Common myeloid progenitor, CD34-positive (primary cell): ENCODE measurements at regions not wholly inside any gene's neighbourhood (a gene's known extent, or its start where the extent isn't known, plus 50 kb on each side); places are given as distances from the start of the nearest gene placed in this dataset.

ENCODE experiments used
- CTCF ChIA-PET: fragments of 350-600 bp; sonication (Branson Sonifier 250); formaldehyde crosslinking; loops from one replicate; lab custom pipeline; 2021; ENCODE audit warnings: antibody characterized with exemption; lab: Charles Lee
- POLR2A ChIA-PET: fragments of 350-600 bp; sonication (Branson Sonifier 250); formaldehyde crosslinking; loops from one replicate; lab custom pipeline; 2021; ENCODE audit warnings: antibody characterized with exemption; lab: Charles Lee
- DNase-seq, 3 donors: peaks; one replicate each; pipeline versions ENCODE4 v3.0.0 to v3.0.0-alpha.2; 2013
- H3K27ac ChIP-seq, 2 experiments: 1 replicate in 1 of 2; 2 replicates in 1 of 2; pipeline ENCODE4 v1.7.0; 2013; ENCODE audit warnings: inconsistent platforms in 2 of 2, low read length in 2 of 2, mild to moderate bottlenecking in 2 of 2, low read depth in 1 of 2, moderate library complexity in 1 of 2; ENCODE audit not compliant: severe bottlenecking in 2 of 2, insufficient read depth in 1 of 2, poor library complexity in 1 of 2
- H3K27me3 ChIP-seq, 5 experiments: replicated peaks in 2 of 5; 1 replicate in 3 of 5; 2 replicates in 2 of 5; pipeline versions ENCODE4 v1.6.1 to v1.7.0; 2013; ENCODE audit warnings: low read length in 4 of 5, mild to moderate bottlenecking in 2 of 5, moderate library complexity in 2 of 5, inconsistent platforms in 1 of 5; ENCODE audit not compliant: insufficient read depth in 5 of 5, control insufficient read depth in 4 of 5
- H3K36me3 ChIP-seq, 4 experiments: 1 replicate in 2 of 4; 2 replicates in 2 of 4; pipeline versions ENCODE4 v1.6.1 to v1.7.0; 2013; ENCODE audit warnings: low read length in 3 of 4, control low read depth in 1 of 4, mild to moderate bottlenecking in 1 of 4; ENCODE audit not compliant: control insufficient read depth in 4 of 4, insufficient read depth in 4 of 4
- H3K4me1 ChIP-seq, 4 experiments: 1 replicate in 3 of 4; 2 replicates in 1 of 4; pipeline versions ENCODE4 v1.6.1 to v1.7.1; 2013; ENCODE audit warnings: low read length in 3 of 4, mild to moderate bottlenecking in 3 of 4, control low read depth in 1 of 4, inconsistent platforms in 1 of 4, moderate library complexity in 1 of 4; ENCODE audit not compliant: control insufficient read depth in 4 of 4, insufficient read depth in 4 of 4; ENCODE audit errors: control extremely low read depth in 1 of 4
- H3K4me3 ChIP-seq, 7 experiments: 1 replicate in 4 of 7; 2 replicates in 3 of 7; pipeline versions ENCODE4 v1.5.1 to v1.7.0; 2013; ENCODE audit warnings: mild to moderate bottlenecking in 7 of 7, low read length in 6 of 7, moderate library complexity in 6 of 7, inconsistent platforms in 2 of 7, low read depth in 2 of 7, control low read depth in 1 of 7; ENCODE audit not compliant: insufficient read depth in 4 of 7, control insufficient read depth in 1 of 7; ENCODE audit errors: extremely low read depth in 1 of 7
- H3K9me3 ChIP-seq, 5 experiments: 1 replicate in 4 of 5; 2 replicates in 1 of 5; pipeline versions ENCODE4 v1.6.1 to v1.7.1; 2013; ENCODE audit warnings: low read length in 4 of 5, mild to moderate bottlenecking in 2 of 5, inconsistent platforms in 1 of 5, low read depth in 1 of 5, moderate library complexity in 1 of 5; ENCODE audit not compliant: control insufficient read depth in 4 of 5, insufficient read depth in 2 of 5; ENCODE audit errors: control extremely low read depth in 1 of 5
- whole genome bisulfite sequencing: methylation state at CpG from one replicate; pipeline ENCODE4 v1.1.5; 2013; ENCODE audit not compliant: insufficient coverage; 5-methylcytosine and 5-hydroxymethylcytosine counted together

DNA sequence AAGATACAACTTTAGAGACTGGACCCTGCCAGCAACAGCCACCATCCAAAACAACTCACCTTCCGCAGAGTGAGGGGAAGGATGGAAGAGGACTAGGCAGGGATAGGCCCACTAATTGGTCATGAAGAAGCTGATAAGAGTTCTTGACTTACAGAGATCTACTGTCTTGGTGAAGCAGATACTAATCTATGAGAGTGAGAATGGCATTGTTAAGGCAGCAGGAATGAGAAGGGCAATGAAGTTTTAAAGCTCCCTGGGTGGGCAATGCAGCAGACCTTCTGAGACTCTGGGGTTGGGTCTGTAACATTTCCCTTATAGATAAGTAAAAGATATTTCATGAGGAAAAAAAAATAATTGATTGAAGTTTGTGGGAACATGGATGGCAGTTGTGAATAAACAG lies 63.7 kb downstream of the KLF12 start:
- H3K4me3 ChIP-seq, result no peak overlapping the region
- no peak for DNase-seq
- CTCF ChIA-PET, result interaction anchor here (1.3 kb wide), 1 partner anchor 14 kb away, joined by 3 read pairs; no protein-coding TSS in a partner anchor
- H3K9me3 ChIP-seq, result peaks cover 0 to 2% (median 0%) of the 10 kb centered on the region in 5 experiments
- POLR2A ChIA-PET, result no interaction called here
- H3K27ac ChIP-seq, result no peak overlapping the region
- H3K36me3 ChIP-seq, result no peaks in the 10 kb centered on the region
- H3K27me3 ChIP-seq, result no peaks in the 10 kb centered on the region
- H3K4me1 ChIP-seq, result peaks cover 5 to 12% (median 7%) of the 10 kb centered on the region in 4 experiments
- no CpG with 5 or more reads among the region's 1 CpG for WGBS

DNA sequence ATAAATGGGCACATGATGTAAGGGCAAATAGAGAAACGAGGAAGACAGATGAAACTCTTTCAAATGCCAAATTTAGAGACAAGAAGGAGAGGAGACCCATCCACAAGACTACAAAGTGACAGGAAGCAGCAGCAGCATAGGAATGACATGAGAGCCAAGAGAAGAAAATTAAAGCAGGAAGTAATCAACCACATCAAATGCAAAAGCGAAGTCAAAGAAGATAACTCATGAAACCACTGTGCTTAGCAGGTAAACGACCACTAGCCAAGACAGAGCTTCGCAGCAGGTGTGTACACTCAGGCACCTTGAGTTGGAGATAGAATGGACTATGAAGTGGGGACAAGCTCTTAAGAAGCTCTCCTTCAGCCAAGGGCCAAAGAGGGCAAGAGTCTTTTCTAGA lies 64.1 kb downstream of the KLF12 start:
- H3K27ac ChIP-seq, result no peak overlapping the region
- H3K4me3 ChIP-seq, result no peak overlapping the region
- WGBS, result 76% methylated on average over 4 of the region's 4 CpGs
- DNase-seq, result peak in 2 of 3 donors; percentile 7 to 26
- ChIA-PET POLR2A (no interaction called here), CTCF (interaction anchor here (1.3 kb wide), 1 partner anchor 14 kb away, joined by 3 read pairs; no protein-coding TSS in a partner anchor)
- H3K36me3 ChIP-seq, result no peaks in the 10 kb centered on the region
- H3K9me3 ChIP-seq, result peaks cover 0 to 2% (median 0%) of the 10 kb centered on the region in 5 experiments
- no peaks in the 10 kb centered on the region for H3K27me3 ChIP-seq
- H3K4me1 ChIP-seq, result peaks cover 5 to 12% (median 7%) of the 10 kb centered on the region in 4 experiments

DNA sequence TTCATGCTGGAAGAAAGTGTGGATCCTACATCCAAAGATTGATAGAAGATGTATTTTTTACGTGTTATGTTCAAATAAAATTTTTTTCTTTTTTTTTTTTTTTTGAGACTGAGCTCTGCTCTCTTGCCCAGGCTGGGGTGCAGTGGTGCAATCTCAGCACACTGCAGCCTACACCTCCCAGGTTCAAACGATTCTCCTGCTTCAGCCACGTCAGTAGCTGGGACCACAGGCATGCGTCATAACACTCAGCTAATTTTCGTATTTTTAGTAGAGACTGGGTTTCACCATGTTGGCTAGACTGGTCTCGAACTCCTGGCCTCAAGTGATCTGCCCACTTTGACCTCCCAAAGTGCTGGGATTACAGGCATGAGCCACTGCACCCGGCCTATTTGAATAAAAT lies 65.7 kb downstream of the KLF12 start:
- no peak for DNase-seq
- Histone ChIP-seq H3K27ac (no peak overlapping the region), H3K9me3 (peaks cover 0 to 2% (median 0%) of the 10 kb centered on the region in 5 experiments), H3K36me3 (no peaks in the 10 kb centered on the region), H3K4me3 (no peak overlapping the region), H3K4me1 (peaks cover 5 to 12% (median 7%) of the 10 kb centered on the region in 4 experiments), H3K27me3 (no peaks in the 10 kb centered on the region)
- WGBS, result 100% methylated on average over 5 of the region's 7 CpGs
- ChIA-PET POLR2A (no interaction called here), CTCF (interaction anchor here (1.2 to 1.7 kb wide), 3 partner anchors 11 to 33 kb away, joined by 3 to 5 read pairs (median 3); no protein-coding TSS in a partner anchor)

DNA sequence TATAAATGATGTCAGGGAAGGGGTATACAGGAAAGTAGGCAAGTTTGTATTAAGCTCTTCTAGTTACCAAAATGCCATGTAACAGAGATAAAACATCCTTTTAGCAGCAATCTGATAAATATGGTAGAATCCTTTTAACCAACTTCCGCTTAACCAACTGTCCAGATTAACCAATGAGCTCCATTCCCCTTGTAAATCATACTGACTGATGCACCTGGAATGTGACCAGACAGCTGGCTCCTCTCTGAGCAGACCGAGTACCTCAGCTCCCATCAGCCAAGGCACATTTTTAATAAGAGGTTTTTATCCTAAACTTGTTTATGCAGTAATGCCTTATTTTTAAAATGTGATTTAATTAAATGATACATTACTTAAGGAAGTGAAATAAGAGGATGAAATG lies 66.4 kb downstream of the KLF12 start:
- WGBS, result 86% methylated on average over 1 of the region's 2 CpGs
- H3K4me3 ChIP-seq, result no peak overlapping the region
- no peak overlapping the region for H3K27ac ChIP-seq
- no peaks in the 10 kb centered on the region for H3K36me3 ChIP-seq
- ChIA-PET POLR2A (no interaction called here), CTCF (interaction anchor here (1.2 to 1.7 kb wide), 3 partner anchors 11 to 32 kb away, joined by 3 to 5 read pairs (median 3); no protein-coding TSS in a partner anchor)
- peaks cover 0 to 2% (median 0%) of the 10 kb centered on the region in 5 experiments for H3K9me3 ChIP-seq
- peaks cover 5 to 12% (median 8%) of the 10 kb centered on the region in 4 experiments for H3K4me1 ChIP-seq
- no peaks in the 10 kb centered on the region for H3K27me3 ChIP-seq
- DNase-seq, result no peak

DNA sequence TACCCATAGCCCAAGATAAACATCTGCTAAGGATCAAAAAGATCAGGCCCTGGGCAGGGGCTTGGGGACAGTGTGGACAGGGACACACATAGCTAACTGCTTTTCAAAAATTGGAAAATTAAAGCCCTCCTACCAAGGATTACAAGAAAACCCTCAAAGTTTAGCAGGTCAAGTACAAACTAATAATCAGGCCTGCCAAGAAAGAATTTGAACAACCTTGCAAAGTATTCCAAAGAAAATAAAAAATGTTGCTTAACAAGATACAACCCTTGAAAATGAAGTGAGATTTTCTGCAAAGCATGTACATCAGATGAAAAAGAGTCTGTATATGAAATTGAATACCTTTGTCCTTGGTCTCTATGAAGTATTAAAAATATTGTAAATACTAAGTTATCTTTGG lies 67.3 kb downstream of the KLF12 start:
- Histone ChIP-seq H3K4me3 (no peak overlapping the region), H3K36me3 (no peaks in the 10 kb centered on the region), H3K27ac (no peak overlapping the region), H3K9me3 (no peaks in the 10 kb centered on the region), H3K4me1 (peaks cover 7 to 17% (median 10%) of the 10 kb centered on the region in 4 experiments), H3K27me3 (no peaks in the 10 kb centered on the region)
- DNase-seq, result no peak
- ChIA-PET POLR2A (no interaction called here), CTCF (no interaction called here)

DNA sequence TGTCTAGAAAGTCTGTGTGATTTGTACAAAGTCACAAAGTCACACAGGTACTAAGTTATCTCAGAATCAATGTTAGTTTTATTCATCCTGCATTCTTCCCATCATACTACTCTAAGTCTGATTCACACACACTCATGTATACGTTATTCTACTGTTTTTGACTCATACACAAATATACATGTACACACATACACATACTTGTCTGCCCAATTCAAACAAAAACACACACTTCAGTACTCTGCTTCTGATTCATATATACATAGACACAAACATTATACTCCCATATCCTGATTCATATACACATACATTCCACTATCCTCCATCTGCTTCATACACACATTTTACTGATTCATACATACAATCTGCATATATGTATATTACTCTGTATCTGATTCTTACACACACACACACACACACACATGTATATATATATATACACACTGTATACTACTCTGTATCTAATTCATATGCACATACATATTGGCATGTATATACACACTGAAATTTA lies 69.3 kb downstream of the KLF12 start:
- H3K4me1 ChIP-seq, result peaks cover 1 to 12% (median 3%) of the 10 kb centered on the region in 4 experiments
- ChIA-PET POLR2A (no interaction called here), CTCF (no interaction called here)
- no peak overlapping the region for H3K4me3 ChIP-seq
- no peak for DNase-seq
- H3K27ac ChIP-seq, result no peak overlapping the region
- WGBS, result 100% methylated on average over 1 of the region's 1 CpG
- no peaks in the 10 kb centered on the region for H3K9me3 ChIP-seq
- H3K27me3 ChIP-seq, result no peaks in the 10 kb centered on the region
- no peaks in the 10 kb centered on the region for H3K36me3 ChIP-seq

DNA sequence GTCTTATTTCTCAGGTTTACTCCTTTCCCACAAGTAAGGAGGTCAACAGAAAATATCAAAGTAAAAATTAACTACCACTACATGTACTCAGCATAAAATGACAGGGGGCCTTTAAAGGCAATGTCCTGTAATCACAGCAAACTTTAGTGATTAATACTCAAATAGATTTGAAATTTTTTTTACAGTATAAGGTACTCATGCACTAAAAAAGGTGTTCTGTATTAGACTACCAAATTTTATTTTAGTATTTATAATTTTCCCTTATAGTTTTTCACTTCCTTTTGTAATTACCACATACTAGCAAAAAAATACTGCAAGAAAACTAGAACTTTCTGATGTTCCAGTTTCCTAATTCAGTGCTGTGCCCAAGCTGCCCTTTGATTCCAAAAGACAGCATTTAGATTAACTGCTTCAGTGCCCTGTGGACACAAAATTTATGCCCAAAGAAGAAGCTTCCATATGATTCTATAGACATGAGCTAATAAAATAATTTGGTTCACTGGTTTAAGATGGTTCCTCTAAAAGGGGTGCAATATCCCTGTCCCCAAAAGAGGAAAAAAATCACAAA lies 70.6 kb downstream of the KLF12 start:
- H3K36me3 ChIP-seq, result no peaks in the 10 kb centered on the region
- H3K4me3 ChIP-seq, result no peak overlapping the region
- no peak for DNase-seq
- no peaks in the 10 kb centered on the region for H3K27me3 ChIP-seq
- POLR2A ChIA-PET, result no interaction called here
- H3K27ac ChIP-seq, result no peak overlapping the region
- H3K9me3 ChIP-seq, result no peaks in the 10 kb centered on the region
- peaks cover 0 to 11% (median 2%) of the 10 kb centered on the region in 4 experiments for H3K4me1 ChIP-seq
- CTCF ChIA-PET, result no interaction called here
